ENCODE measurements at regions not wholly inside any gene's neighbourhood (a gene's known extent, or its start where the extent isn't known, plus 50 kb on each side); places are given as distances from the start of the nearest gene placed in this dataset.
A peak's percentile ranks its signal among the peaks of the same experiment; 100 is the strongest.
"Not testable (repeated sequence)": the region's sequence is repeated elsewhere in the genome, so short reads cannot be mapped to it uniquely, and the experiment has no call there.

DNA sequence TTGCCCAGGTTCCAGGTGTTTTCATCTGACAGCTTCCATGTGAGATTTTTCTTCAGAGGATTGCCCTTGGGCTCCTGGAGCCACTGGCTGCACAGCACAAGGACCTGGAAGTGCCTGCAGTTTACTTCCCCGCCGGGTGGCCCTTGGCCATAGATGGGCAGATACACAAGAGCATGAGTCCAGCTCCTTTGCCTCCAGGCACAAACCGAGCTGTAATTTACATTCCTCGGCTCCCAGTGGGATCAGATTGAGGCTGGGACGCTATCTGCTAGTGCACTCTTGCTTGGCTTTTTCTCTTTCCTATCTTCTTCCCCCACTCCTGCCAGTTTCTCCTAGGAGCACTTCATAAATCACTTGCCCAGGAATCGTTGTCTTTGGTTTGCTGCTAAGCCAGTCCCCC is 85.4 kb upstream of the RALY start:
- DNase-seq = no peak

DNA sequence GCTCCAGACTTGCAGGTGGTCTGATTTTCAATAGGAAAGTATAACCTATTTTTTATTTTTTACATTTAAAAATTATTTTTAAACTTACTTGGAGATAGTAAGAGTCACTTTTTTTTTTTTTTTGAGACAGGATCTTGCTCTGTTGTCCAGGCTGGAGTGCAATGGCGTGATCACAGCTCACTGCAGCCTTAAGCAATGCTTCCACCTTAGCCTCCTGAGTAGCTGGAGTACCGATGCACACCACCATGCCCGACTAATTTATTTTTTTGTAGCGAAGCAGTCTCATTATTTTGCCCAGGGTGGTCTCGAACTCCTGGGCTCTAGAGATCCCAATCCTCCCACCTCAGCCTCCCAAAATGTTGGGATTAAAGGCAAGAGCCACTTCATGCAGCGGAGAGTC is 84.8 kb upstream of the RALY start:
- no peak for DNase-seq

- no peak for DNase-seq
Measured at GRCh38 chr20:33909331-33909921, 84.3 kb upstream of the RALY start.

GRCh38 chr20:33910056-33910455 is 83.7 kb upstream of the RALY start:
- DNase-seq = no peak

DNA sequence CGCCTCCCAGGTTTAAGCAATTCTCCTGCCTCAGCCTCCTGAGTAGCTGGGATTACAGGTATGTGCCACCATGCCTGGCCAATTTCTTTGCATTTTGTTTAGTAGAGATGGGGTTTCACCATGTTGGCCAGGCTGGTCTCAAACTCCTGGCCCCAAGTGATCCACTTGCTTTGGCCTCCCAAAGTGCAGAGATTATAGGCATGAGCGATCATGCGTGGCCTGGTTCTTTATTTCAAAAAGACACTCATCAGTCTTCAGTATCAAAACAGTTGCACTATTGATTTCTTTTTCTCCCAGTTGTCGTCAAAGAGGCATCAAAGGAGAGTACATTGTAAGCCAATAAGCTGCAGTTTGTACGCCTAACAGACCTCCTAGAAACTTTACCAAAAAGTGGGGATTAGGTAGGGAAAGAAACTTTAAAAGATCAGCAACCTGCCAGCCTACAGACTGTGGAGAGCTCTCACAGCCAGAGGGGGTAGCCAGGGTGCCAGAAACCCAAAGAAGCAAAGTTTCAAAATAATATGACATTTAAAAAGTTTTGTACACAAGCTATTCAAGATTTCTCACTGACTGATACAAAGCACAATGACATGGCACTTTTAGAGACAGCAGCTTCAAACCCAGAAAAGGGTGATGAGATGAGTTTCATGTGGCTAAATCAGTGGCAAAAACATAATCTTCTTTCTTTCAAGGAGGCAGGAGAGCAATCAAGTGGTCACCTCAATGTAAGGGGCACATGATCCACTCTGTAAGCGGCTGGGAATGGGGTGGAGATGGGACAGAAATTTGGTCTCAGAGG is 83.0 kb upstream of the RALY start:
- DNase-seq = no peak

DNA sequence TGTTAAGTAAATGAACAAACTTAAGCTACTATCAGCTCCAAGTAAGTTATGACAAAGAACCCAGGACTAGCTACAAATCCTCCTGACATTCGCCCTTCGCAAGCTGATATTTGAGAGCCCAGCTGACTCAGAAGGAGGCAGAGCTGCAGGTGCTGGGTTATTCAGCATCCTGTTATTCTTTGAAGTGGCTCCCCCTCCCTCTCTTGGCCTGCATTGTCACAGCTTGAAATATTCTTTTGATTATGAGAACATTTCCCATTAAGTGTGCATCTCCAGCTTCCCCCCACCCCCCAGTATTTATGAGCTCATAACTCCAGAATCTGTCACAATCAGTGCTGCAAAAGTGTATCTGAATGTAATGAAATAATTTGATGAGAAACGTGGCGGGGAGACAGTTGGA is 78.8 kb upstream of the RALY start:
- DNase-seq = peak; percentile 63

DNA sequence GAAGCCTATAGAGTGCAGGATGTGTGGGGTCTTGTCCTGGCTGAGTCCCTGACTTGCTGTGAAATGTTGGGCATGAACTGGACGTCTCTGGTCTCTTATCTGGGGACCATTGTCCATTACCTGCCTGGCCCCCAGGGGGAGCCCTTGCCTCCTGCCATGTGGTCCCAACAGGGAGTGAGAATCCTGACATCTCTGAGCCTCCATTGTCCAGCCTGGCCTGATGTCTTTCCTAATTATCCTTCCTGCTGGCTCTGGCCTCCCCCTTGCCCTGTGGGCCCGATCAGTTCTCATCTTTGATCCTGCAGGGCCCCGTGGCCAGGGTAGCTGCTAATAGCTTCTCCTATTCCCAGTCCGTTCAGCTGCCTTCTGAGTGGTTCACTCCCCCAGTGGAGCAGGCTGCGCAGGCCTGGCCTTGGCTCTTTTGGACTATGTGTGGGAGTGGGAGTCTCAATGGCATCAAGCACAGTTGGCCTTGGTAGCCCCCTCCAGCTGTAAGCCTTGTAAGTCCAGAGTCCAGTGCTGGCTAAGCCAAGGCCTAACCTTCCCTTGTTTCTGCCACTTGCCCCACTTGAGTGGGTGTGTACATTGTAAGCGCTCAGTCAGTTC is 77.9 kb upstream of the RALY start:
- DNase-seq = peak; percentile 72

GRCh38 chr20:33916768-33917167 is 76.9 kb upstream of the RALY start:
- no peak for DNase-seq

GRCh38 chr20:33917831-33918525 is 75.7 kb upstream of the RALY start:
- no peak for DNase-seq

DNA sequence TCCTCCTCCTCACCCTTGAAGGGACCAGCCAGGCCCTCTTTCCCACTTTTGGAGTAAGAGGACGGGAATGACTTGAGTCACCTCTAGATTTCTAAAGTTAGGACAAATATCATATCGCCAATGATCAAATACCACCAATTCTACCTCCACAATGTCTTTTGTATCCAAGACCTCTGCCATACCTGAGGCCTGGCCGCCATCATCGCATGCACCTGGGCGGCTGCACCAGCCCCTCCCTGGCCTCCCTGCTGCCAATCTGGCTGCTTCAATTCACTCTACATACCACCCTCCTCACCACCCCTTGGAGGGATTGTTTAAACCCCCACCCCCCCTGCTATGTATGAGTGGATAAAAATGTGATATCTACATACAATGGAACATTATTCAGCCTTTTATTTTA is 75.0 kb upstream of the RALY start:
- no peak for DNase-seq

DNA sequence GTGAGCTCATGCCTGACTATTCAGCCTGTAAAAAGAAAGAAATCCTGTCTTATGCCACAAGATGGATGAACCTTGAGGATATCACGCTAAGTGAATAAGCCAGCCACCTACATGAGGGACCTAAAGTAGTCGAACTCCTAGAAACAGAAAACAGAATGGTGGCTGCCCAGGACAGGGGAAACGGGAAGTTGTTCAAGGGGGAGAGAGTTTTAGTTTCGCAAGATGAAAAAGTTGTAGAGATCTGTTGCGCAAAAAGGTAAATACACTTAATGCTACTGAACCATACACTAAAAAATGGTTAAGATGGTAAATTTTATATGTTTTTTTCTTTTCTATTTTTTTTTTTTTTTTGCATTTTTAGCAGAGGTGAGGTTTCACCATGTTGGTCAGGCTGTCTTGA is 74.1 kb upstream of the RALY start:
- DNase-seq = no peak

DNA sequence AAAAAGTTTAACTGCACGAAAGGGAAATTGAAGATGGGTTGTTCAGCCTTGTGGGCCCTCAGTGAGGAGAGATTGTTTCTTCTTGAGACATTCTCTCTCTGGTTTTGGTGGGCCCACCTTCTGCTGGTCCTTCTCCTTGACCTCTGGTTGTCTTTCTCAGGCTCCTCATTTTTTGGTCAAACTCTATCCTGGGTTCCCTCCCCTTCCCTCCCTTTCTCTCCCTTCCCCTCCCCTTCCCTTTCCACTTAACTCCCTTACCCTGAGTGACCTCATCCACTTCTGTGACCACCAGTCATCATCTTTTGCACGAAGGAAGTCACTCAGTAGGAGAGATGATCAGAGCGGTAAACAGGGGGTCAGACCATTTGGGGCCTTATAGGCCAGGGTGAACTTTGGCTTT is 71.5 kb upstream of the RALY start:
- DNase-seq = no peak

DNA sequence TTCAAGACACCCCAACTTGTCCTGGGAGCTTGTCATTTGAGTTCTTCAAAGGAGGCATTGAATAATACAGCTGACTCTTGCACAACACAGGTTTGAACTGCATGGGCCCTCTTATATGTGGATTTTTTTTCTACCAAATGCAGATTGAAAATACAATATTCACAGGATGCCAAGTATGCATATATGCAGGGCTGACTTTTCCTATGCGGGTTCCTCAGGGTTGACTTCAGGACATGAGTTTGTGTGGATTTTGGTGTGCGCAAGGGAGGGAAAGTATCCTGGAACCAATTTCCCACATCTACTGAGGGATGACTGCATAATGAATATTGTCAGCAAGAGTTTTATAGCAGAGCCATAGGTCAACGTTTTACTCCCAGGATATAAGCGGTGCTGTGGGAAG is 70.0 kb upstream of the RALY start:
- DNase-seq = no peak

DNA sequence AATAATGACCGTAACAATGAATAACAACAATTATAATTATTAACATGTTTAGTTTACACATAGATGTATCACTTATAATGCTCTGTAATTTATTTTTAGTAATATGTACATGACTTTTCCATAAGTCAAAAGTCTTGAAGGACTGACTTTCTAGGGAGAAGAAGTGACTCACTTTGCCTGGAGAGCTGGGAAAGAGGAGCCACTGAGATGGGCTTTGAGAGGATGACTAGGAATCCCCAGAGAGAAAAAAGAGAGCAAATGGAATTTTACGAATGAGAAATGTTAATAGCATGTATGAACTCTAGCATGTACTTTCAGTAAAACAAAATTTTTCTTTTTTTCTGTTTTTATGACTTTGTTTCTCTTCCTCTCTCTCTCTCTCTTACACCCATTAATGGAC is 67.8 kb upstream of the RALY start:
- DNase-seq = no peak

GRCh38 chr20:33926425-33926824 is 67.3 kb upstream of the RALY start:
- no peak for DNase-seq

DNA sequence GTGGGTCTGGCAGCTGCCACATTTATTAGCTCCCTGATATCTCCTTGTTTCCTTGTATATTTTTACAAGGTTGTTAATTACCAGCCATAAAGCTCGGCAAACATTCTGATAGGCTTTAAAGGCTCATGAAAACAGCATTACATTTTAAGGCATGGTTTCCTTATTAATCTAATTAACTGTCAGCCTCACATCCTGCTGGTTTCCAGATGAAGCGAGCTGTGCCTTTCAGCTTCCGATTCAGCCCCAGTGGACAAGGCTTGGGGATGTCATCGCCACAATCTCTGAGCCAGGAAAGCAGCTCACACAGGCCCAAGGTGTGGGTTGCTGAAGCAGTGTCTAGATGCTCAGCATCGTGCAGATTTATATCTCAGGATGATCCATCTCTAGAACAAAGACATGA is 66.0 kb upstream of the RALY start:
- DNase-seq = no peak

GRCh38 chr20:33929917-33930316 is 63.8 kb upstream of the RALY start:
- no peak for DNase-seq

GRCh38 chr20:33933469-33933909 is 60.2 kb upstream of the RALY start:
- peak; percentile 58 for DNase-seq

DNA sequence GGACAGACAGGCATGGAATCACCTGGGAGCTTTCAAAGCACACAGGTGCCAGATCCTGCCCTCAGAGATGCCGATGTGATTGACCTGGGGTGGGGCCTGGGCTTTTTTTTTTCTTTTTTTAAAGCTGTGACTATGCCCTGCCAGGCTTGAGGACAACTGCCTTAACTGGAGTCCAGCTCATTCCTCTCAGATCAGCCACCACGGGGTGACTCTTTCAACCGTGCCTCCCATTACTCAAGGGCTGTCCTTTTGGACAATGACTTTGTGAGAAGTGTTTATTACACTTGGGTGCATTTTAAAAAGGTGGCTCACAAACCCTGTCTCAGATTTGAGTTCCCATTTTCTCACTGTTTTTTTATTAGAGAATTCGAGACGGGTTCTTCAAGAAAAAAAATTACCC is 57.1 kb upstream of the RALY start:
- DNase-seq = no peak

- not testable (repeated sequence) for DNase-seq
Measured at GRCh38 chr20:33939031-33939430, 54.7 kb upstream of the RALY start.

DNA sequence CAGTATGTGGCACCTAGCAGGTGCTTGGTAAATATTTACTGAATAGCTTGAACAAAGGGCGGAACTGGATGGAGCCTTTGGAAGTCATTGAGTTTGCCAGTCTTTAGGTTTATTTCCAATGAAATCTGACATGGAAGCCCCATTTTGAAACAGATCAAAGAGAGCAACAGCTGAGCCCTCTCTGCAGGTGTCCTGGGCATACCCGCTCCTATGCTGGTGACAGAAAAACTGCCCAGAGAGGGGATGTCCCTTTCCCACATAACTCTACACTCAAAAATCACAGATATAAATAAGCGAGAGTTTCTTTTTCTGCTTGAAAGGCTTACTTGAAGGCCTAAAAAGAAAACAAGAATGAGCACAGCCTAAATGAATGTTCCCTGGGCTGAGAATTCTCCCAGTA is 53.0 kb upstream of the RALY start:
- no peak for DNase-seq

Data from CD4-positive, alpha-beta T cell treated with Interleukin-17A for 4 hours (primary cell).